ENCODE measurements at regions not wholly inside any gene's neighbourhood (a gene's known extent, or its start where the extent isn't known, plus 50 kb on each side); places are given as distances from the start of the nearest gene placed in this dataset.

DNA sequence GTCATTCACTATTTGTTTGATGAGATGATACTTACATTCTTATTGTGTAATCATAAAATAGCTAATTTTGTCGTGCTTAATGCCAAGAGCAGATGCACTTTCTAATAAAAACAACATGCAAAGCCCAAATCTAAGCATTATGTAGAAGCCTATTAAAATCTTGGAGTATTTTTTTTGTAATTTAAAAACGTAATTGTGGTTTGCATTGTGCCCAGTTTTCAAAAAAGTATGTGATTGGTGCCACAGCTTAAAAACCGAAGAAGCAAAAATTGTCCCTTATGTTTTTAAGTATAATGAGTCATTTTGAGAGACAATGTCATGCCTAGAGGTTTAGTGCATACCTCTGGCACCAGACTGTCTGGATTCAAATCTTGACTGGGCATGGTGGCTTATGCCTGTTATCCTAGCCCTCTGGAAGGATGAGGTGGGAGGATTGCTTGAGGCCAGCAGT lies 464.8 kb upstream of the RGS6 start:
- in situ Hi-C loops (cut with MboI; ENCODE audit: low pct_unique_long_range_greater_than_20kb, low sequenced_read_pairs, unreplicated experiment), result no loop called here
- DNase-seq (ENCODE audit: low spot score), result no peak
- TF ChIP-seq, protein P1, sequence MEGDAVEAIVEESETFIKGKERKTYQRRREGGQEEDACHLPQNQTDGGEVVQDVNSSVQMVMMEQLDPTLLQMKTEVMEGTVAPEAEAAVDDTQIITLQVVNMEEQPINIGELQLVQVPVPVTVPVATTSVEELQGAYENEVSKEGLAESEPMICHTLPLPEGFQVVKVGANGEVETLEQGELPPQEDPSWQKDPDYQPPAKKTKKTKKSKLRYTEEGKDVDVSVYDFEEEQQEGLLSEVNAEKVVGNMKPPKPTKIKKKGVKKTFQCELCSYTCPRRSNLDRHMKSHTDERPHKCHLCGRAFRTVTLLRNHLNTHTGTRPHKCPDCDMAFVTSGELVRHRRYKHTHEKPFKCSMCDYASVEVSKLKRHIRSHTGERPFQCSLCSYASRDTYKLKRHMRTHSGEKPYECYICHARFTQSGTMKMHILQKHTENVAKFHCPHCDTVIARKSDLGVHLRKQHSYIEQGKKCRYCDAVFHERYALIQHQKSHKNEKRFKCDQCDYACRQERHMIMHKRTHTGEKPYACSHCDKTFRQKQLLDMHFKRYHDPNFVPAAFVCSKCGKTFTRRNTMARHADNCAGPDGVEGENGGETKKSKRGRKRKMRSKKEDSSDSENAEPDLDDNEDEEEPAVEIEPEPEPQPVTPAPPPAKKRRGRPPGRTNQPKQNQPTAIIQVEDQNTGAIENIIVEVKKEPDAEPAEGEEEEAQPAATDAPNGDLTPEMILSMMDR (IDR thresholded peaks at IDR 0.05; ENCODE audit: extremely low read depth, insufficient read depth, missing control alignments), result no peak

- DNase-seq (ENCODE audit: low spot score), result no peak
- TF ChIP-seq, protein P1 (IDR thresholded peaks at IDR 0.05; ENCODE audit: extremely low read depth, insufficient read depth, missing control alignments), result no peak
- in situ Hi-C loops (cut with MboI; ENCODE audit: low pct_unique_long_range_greater_than_20kb, low sequenced_read_pairs, unreplicated experiment), result no loop called here
Measured at GRCh38 chr14:71468701-71469100, 463.5 kb upstream of the RGS6 start.

DNA sequence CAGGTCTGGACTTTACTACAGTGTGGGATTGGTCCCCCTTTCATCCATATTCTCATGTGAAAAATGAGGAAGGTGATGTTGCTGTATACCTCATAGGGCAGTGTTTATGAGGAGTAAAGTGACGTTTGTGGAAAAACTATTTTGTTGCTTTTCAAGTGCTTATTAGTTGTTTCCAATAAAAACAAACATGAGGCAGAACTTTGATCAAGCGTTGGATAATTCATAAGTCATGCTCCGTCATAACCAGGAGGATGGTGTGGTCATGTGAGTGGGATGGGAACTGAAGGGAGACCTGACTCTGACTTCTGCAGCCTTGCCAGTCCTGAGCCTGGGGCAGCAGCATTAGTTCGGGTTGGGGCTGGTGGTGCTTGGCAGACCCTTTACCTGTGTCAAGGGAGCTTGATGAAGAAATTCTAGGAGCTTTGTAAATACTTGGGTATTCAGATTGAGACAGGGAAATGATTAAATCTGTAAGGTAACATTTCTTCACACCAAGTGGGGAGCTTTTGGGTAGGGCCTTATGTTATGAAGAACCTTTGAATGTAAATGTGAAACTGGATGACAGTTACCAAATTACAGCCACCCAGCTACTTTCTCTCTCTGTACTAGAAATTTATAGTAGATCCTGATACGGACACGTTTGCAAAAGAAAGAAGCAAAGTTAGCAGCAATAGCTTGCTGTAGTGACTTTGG lies 462.4 kb upstream of the RGS6 start:
- in situ Hi-C loops (cut with MboI; ENCODE audit: low pct_unique_long_range_greater_than_20kb, low sequenced_read_pairs, unreplicated experiment), result no loop called here

GRCh38 chr14:71471634-71472355 lies 460.4 kb upstream of the RGS6 start:
- in situ Hi-C loops (cut with MboI; ENCODE audit: low pct_unique_long_range_greater_than_20kb, low sequenced_read_pairs, unreplicated experiment), result no loop called here
- TF ChIP-seq, protein P1 (IDR thresholded peaks at IDR 0.05; ENCODE audit: extremely low read depth, insufficient read depth, missing control alignments), result no peak
- no peak for DNase-seq (ENCODE audit: low spot score)

More for the DNA sequence above, 462.4 kb upstream of the RGS6 start:
- peak; percentile 33 for DNase-seq (ENCODE audit: low spot score)
- TF ChIP-seq, protein P1 (IDR thresholded peaks at IDR 0.05; ENCODE audit: extremely low read depth, insufficient read depth, missing control alignments), result no peak

GRCh38 chr14:71472356-71473340 lies 459.6 kb upstream of the RGS6 start:
- peak; percentile 55 for DNase-seq (ENCODE audit: low spot score)
- in situ Hi-C loops (cut with MboI; ENCODE audit: low pct_unique_long_range_greater_than_20kb, low sequenced_read_pairs, unreplicated experiment), result no loop called here
- TF ChIP-seq, protein P1 (IDR thresholded peaks at IDR 0.05; ENCODE audit: extremely low read depth, insufficient read depth, missing control alignments), result no peak

DNA sequence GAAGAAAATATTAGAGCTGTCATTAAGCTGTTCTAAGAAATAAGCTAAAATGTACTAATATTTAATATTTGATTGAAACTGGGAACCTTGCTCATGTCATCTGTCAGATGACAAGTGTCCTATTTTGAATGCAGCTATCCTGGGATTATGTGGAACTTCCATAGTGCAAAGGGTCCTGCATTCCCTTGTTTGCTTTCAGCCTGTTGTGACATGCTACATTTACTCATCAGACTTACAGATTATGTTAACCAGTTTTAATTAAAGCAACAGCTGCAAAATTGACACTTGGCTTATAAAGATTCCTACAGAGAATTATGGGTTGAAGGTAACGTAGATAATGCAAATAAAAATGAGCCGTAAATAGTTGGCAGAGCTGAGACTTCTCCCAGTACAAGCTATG lies 458.4 kb upstream of the RGS6 start:
- no peak for DNase-seq (ENCODE audit: low spot score)
- TF ChIP-seq, protein P1 (IDR thresholded peaks at IDR 0.05; ENCODE audit: extremely low read depth, insufficient read depth, missing control alignments), result no peak
- in situ Hi-C loops (cut with MboI; ENCODE audit: low pct_unique_long_range_greater_than_20kb, low sequenced_read_pairs, unreplicated experiment), result no loop called here
